Brain pericyte (primary cell): ENCODE measurements at regions not wholly inside any gene's neighbourhood (a gene's known extent, or its start where the extent isn't known, plus 50 kb on each side); places are given as distances from the start of the nearest gene placed in this dataset.

ENCODE experiments used
- DNase-seq: peaks from one replicate; pipeline ENCODE4 v3.0.0-alpha.2; 2012; ENCODE audit warnings: low read depth, low spot score

- DNase-seq, result no peak
Observed at GRCh38 chr5:153101235-153102180, 389.0 kb upstream of the GRIA1 start.

- DNase-seq, result no peak
Observed at GRCh38 chr5:153116916-153117315, 373.6 kb upstream of the GRIA1 start.

GRCh38 chr5:153118018-153118417 lies 372.5 kb upstream of the GRIA1 start:
- DNase-seq, result no peak

GRCh38 chr5:153122403-153122802 lies 368.1 kb upstream of the GRIA1 start:
- no peak for DNase-seq

GRCh38 chr5:153130296-153130695 lies 360.2 kb upstream of the GRIA1 start:
- no peak for DNase-seq

GRCh38 chr5:153135411-153135810 lies 355.1 kb upstream of the GRIA1 start:
- no peak for DNase-seq

GRCh38 chr5:153136910-153137614 lies 353.4 kb upstream of the GRIA1 start:
- no peak for DNase-seq

- DNase-seq, result no peak
Observed at GRCh38 chr5:153147891-153148623, 342.4 kb upstream of the GRIA1 start.

- DNase-seq, result no peak
Observed at GRCh38 chr5:153148624-153148976, 341.9 kb upstream of the GRIA1 start.

GRCh38 chr5:153151558-153151957 lies 338.9 kb upstream of the GRIA1 start:
- DNase-seq, result no peak

- DNase-seq, result no peak
Observed at GRCh38 chr5:153153086-153153485, 337.4 kb upstream of the GRIA1 start.

- DNase-seq, result no peak
Observed at GRCh38 chr5:153157156-153157555, 333.3 kb upstream of the GRIA1 start.

GRCh38 chr5:153158608-153159007 lies 331.9 kb upstream of the GRIA1 start:
- DNase-seq, result no peak

- no peak for DNase-seq
Observed at GRCh38 chr5:153159616-153160015, 330.9 kb upstream of the GRIA1 start.

GRCh38 chr5:153168241-153168640 lies 322.2 kb upstream of the GRIA1 start:
- no peak for DNase-seq

GRCh38 chr5:153187503-153187902 lies 303.0 kb upstream of the GRIA1 start:
- no peak for DNase-seq

- no peak for DNase-seq
Observed at GRCh38 chr5:153206361-153206760, 284.1 kb upstream of the GRIA1 start.

GRCh38 chr5:153209016-153209415 lies 281.5 kb upstream of the GRIA1 start:
- DNase-seq, result no peak

GRCh38 chr5:153209687-153210086 lies 280.8 kb upstream of the GRIA1 start:
- no peak for DNase-seq

- DNase-seq, result no peak
Observed at GRCh38 chr5:153211076-153211475, 279.4 kb upstream of the GRIA1 start.

GRCh38 chr5:153212471-153212870 lies 278.0 kb upstream of the GRIA1 start:
- no peak for DNase-seq

- DNase-seq, result no peak
Observed at GRCh38 chr5:153222936-153223335, 267.5 kb upstream of the GRIA1 start.
